Activated CD4-positive, alpha-beta T cell treated with anti-CD3 and anti-CD28 coated beads, Interleukin-2, amount 10 ng/mL, durations not matched to agents 24 days and 14 days (primary cell): ENCODE measurements at regions not wholly inside any gene's neighbourhood (a gene's known extent, or its start where the extent isn't known, plus 50 kb on each side); places are given as distances from the start of the nearest gene placed in this dataset.
"Not testable (repeated sequence)": the region's sequence is repeated elsewhere in the genome, so short reads cannot be mapped to it uniquely, and the experiment has no call there.

Experiments used
- DNase-seq: peaks from one replicate; pipeline ENCODE4 v3.0.0; 2022
- H3K27ac Mint-ChIP-seq: one replicate; pipeline ENCODE4 v1.8.0; 2022; ENCODE audit warnings: mild to moderate bottlenecking, mixed read lengths
- H3K27me3 Mint-ChIP-seq: one replicate; pipeline ENCODE4 v1.8.0; 2022; ENCODE audit warnings: mixed read lengths
- H3K36me3 Mint-ChIP-seq: one replicate; pipeline ENCODE4 v1.8.0; 2022; ENCODE audit warnings: low read depth, mild to moderate bottlenecking, mixed read lengths
- H3K4me1 Mint-ChIP-seq: one replicate; pipeline ENCODE4 v1.8.0; 2021; ENCODE audit warnings: mixed read lengths
- H3K4me3 Mint-ChIP-seq: one replicate; pipeline ENCODE4 v1.8.0; 2022; ENCODE audit warnings: mild to moderate bottlenecking, moderate library complexity, mixed read lengths
- H3K9me3 Mint-ChIP-seq: one replicate; pipeline ENCODE4 v1.8.0; 2021; ENCODE audit warnings: mixed read lengths
- intact Hi-C: fragments of 100-400 bp; cut with micrococcal nuclease; formaldehyde crosslinking; loops from one replicate; pipeline ENCODE4 v1.15.1; 2023

DNA sequence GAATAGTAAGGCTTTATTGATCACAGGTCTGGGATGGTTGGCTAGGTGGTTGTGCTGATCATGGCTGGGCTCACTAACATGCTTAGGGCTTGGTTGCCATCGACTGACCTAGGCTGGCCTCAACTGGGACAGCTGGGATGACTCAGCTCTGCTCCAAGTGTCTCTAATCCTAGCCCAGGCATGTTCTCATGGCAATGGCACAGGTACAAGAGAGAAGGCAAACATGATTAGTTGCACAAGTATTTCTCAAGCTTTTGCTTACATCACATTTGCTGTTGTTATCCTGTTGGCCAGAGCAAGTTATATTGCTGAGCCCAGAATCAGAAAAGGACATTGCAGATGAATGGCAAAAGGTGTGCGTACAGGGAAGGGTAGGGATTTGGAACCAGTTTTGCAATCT, 68.5 kb upstream of the SLC35C1 start:
- Mint-ChIP-seq H3K36me3 (no peaks in the 10 kb centered on the region), H3K9me3 (peaks cover 5% of the 10 kb centered on the region), H3K27ac (no peak overlapping the region), H3K4me3 (no peak overlapping the region), H3K4me1 (no peaks in the 10 kb centered on the region), H3K27me3 (peaks cover 1% of the 10 kb centered on the region)
- intact Hi-C loops, result no loop called here
- DNase-seq, result no peak

DNA sequence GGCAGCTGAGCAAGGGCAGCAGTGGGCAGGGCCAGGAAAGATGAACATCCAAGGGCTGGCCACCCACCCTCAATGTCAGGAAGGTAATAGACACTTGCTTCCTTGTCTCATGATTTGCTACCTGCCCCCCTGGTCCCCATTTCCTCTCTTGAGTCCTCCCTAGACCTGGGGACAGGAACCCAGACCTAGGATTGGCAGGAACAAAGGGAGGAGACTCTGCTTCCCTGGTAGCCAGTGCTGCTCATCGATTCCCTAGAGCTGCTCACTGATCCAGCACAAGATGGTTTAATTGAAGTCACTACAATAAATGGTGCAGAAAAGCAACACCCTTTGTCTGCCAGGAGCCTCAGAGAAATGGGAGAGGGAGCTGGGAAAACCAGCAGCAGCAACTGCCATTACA, 67.8 kb upstream of the CHST1 start:
- Mint-ChIP-seq H3K4me1 (no peaks in the 10 kb centered on the region), H3K4me3 (no peak overlapping the region), H3K27me3 (no peaks in the 10 kb centered on the region), H3K9me3 (peaks cover 5% of the 10 kb centered on the region), H3K27ac (no peak overlapping the region), H3K36me3 (no peaks in the 10 kb centered on the region)
- DNase-seq, result no peak
- intact Hi-C loops, result no loop called here

DNA sequence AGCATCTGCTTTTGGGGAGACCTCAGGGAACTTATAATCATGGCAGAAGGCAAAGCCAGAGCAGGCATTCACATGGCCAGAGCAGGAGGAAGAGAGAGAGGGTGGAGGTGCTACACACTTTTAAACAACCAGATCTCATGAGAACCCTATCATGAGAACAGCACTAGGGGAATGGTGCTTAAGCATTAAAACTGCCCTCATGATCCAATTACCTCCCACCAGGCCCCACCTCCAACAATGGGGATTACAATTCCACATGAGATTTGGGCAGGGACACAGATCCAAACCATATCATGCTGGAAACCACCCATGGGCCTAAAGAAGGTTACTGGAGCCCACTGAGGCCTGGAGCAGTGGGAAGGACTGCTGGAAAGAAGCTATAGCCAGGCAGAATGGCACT, 66.9 kb upstream of the CHST1 start:
- no peak overlapping the region for H3K27ac Mint-ChIP-seq
- H3K4me1 Mint-ChIP-seq, result no peaks in the 10 kb centered on the region
- H3K36me3 Mint-ChIP-seq, result no peaks in the 10 kb centered on the region
- intact Hi-C loops, result no loop called here
- H3K9me3 Mint-ChIP-seq, result peaks cover 5% of the 10 kb centered on the region
- no peak for DNase-seq
- no peak overlapping the region for H3K4me3 Mint-ChIP-seq
- no peaks in the 10 kb centered on the region for H3K27me3 Mint-ChIP-seq

DNA sequence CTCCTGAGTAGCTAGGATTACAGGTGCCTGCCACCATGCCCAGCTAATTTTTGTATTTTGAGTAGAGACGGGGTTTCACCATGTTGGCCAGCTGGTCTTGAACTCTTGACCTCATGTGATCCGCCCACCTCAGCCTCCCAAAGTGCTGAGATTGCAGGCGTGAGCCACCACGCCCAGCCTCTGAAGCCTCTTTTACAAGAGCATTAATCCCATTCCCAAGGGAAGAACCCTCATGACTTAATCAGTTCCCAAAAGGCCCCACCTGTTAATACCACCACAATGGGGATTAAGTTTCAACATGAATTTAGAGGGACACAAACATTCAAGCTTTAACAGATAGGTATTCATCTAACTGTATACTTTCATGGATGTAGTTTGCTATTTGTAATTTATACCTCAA, 65.7 kb upstream of the CHST1 start:
- intact Hi-C loops, DNase-seq, H3K4me1 Mint-ChIP-seq, H3K27me3 Mint-ChIP-seq, H3K9me3 Mint-ChIP-seq, H3K27ac Mint-ChIP-seq, H3K4me3 Mint-ChIP-seq, H3K36me3 Mint-ChIP-seq: not testable (repeated sequence)

DNA sequence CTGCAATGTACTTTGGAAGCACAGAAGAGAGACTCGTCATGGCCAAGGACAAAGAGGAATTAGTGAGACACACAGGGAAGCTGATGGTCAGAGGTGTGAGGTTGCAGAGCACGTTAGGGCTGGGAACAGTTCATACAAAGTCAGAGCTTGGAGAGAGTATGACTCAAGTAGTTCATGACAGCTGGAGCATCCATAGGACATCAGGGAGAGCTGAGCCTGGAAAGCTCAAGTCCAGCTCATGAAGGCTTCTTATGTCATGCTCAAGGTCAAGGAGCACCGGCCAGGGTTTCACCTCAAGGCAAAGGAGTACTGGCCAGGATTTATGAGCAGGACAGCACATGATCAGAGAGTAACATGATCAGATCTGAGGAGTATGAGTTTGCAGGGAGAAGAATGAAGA, 64.6 kb upstream of the CHST1 start:
- no peaks in the 10 kb centered on the region for H3K9me3 Mint-ChIP-seq
- H3K36me3 Mint-ChIP-seq, result no peaks in the 10 kb centered on the region
- intact Hi-C loops, result no loop called here
- no peak overlapping the region for H3K4me3 Mint-ChIP-seq
- no peak overlapping the region for H3K27ac Mint-ChIP-seq
- DNase-seq, result no peak
- peaks cover 2% of the 10 kb centered on the region for H3K4me1 Mint-ChIP-seq
- H3K27me3 Mint-ChIP-seq, result no peaks in the 10 kb centered on the region

DNA sequence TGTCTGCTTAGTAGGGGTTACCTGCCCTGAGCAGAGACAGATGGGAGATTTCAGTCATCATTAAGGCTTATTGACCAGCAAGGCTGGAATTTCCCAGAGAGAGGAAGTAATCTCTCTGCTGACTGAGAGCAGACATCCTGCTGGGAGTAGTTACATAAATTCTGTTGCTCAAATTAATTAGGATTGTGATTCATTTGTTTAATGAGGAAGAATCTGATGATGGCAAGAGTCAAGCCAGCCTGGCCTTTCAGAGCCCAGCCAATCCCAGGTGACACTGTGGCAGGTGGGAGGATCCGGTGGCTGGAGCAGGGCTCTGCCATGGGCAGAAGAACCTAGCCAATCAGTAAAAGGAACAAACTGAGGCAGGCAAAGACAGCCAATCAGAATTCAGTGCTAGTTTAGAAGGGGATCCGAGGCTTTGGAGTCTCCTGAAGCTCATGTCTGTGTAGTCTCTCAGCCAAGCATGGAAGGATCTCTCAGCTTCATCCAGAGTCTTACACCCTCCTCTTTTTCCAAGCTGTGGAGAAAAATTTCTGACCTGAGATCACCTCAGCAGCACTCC, 61.2 kb upstream of the CHST1 start:
- Mint-ChIP-seq H3K9me3 (no peaks in the 10 kb centered on the region), H3K27ac (no peak overlapping the region), H3K36me3 (no peaks in the 10 kb centered on the region), H3K4me3 (no peak overlapping the region), H3K4me1 (peaks cover 2% of the 10 kb centered on the region), H3K27me3 (no peaks in the 10 kb centered on the region)
- intact Hi-C loops, result no loop called here
- no peak for DNase-seq

DNA sequence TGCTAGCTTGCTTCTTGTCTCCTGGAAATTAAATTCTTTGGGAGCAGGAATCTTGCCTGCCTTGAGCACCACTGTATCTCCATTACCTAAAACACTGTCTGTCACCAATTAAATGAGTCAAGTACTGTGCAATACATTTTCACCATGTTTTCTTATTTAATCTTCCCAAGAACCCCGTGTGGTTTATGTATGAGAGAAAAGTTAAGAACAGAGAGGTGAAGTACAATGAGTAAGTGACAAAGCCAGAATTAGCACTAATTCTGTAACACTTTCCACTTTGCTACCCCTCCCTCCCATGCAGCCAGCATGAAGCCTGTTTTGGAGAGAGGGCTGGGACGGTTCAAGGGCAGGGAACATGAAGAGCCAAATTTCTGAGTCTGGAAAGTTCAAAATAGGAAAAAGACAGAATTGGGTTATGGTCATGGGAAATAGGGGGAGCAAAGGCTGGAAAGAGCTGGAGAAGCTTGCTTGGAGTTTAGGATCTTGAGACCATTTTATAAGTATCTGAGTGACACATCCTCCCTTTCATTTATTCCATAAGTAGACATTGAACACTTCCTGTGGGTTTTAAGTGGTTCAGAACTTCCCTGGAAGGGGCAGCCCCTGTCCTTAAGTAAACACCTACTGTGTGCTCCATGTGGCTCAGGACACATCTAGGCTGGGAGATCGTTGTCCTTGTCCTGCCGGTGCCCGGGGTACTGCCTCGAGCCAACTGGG, 60.5 kb upstream of the CHST1 start:
- intact Hi-C loops, result no loop called here
- H3K4me1 Mint-ChIP-seq, result peaks cover 2% of the 10 kb centered on the region
- H3K9me3 Mint-ChIP-seq, result no peaks in the 10 kb centered on the region
- no peak overlapping the region for H3K4me3 Mint-ChIP-seq
- no peak for DNase-seq
- H3K36me3 Mint-ChIP-seq, result no peaks in the 10 kb centered on the region
- H3K27me3 Mint-ChIP-seq, result no peaks in the 10 kb centered on the region
- peak overlapping the region; percentile 63 for H3K27ac Mint-ChIP-seq

DNA sequence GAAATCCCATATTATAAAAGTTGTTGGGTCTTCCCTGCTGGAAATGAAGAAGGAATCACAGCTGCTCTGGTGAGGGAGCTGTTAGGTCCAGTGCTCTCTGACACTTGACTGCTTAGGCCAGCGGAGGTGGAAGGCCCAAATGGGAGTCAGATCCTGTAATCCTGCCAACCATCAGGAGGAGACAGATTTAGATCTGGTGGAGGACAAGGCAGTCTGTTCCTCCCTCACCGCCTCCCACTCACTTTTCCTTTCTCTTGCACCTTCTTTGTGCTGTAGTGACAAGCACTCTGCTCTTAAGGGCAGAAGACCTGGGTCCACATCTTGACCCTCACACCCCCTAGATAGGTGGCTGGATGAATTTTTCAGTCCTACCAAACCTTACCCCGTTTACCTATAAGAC, 59.7 kb upstream of the CHST1 start:
- Mint-ChIP-seq H3K4me1 (peaks cover 2% of the 10 kb centered on the region), H3K36me3 (no peaks in the 10 kb centered on the region), H3K27ac (no peak overlapping the region), H3K9me3 (no peaks in the 10 kb centered on the region), H3K4me3 (no peak overlapping the region), H3K27me3 (no peaks in the 10 kb centered on the region)
- no peak for DNase-seq
- intact Hi-C loops, result no loop called here

DNA sequence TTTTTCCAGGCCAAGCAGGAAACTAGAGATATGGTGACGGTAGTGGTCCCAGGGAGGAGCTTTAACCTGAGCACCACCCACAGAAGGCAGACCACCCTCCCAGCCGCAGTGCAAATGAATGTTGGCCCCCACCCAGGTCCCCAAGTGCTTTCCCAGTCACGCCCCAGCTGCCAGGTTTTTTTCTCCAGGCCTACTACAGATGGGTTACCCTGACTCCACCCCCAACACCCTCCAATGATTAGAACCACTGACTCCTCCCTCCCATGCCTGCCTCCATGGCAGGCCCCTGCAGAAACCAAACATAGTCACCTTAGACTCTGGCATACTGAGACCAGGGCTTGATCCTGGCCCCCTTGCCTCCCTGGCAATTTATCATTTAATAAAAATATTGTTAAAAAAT, 58.7 kb upstream of the CHST1 start:
- Mint-ChIP-seq H3K9me3 (no peaks in the 10 kb centered on the region), H3K36me3 (no peaks in the 10 kb centered on the region), H3K4me1 (peaks cover 2% of the 10 kb centered on the region), H3K27ac (no peak overlapping the region), H3K4me3 (no peak overlapping the region), H3K27me3 (no peaks in the 10 kb centered on the region)
- DNase-seq, result no peak
- intact Hi-C loops, result no loop called here

DNA sequence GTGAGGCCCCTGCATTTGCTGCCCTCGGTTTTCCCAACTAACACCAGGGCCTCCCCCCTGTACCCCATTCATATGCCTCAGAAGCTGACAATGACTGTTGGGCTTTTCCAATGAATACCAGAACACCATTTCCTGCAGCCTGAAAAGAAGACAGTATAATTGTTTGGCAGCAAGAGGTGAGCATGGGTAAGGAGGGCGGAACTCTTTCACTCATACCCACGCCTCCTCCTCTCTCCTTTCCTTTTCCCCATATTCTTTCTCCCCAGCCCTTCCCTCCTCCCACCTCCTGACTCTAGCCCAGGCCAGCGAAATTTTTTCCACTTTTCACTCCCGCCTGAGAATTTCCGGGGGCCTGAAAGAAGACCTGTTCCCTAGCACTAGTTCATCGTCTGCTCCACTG, 58.0 kb upstream of the CHST1 start:
- DNase-seq, result no peak
- Mint-ChIP-seq H3K27me3 (no peaks in the 10 kb centered on the region), H3K36me3 (no peaks in the 10 kb centered on the region), H3K27ac (no peak overlapping the region), H3K9me3 (no peaks in the 10 kb centered on the region), H3K4me1 (peaks cover 2% of the 10 kb centered on the region), H3K4me3 (no peak overlapping the region)
- intact Hi-C loops, result no loop called here

DNA sequence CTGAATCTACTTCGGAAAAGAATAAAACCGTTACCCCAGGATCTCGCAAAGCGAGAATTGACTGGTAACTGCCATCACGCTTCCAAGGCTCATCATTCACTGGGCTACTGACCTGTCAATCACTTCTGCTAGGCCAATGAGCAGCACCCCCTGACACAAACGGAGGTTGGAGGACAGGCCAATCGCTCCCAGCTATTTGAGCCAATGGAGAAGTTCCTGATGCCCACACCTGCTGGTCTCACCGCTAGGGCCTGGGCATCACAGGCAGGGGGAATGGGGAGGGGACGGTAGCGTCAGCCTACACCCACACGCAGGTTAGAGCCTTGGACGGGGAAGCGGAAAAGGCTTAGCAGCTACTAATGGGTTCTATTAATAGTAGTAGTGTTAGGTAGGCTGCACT, 56.7 kb upstream of the CHST1 start:
- Mint-ChIP-seq H3K9me3 (no peaks in the 10 kb centered on the region), H3K4me1 (peaks cover 2% of the 10 kb centered on the region), H3K4me3 (no peak overlapping the region), H3K36me3 (no peaks in the 10 kb centered on the region), H3K27me3 (no peaks in the 10 kb centered on the region), H3K27ac (no peak overlapping the region)
- no peak for DNase-seq
- intact Hi-C loops, result no loop called here

DNA sequence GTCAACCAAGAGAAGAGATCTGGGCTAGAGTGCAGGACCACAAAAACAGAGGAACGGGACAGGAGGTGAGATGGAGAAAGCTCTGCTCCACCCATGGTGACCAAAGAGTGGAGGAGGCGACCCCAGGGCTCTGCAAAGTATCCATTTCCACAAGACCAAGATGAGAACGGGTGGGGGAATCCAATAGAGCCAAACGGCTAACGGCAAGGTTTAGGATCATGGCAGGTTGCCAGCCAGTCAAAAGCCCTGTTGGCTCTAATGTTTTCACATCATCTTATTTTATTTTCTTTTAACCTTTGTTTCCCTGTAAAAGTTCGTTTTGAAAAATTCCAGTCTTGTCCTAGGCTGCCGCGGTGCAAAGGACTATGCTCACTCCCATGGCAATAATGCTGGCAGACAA, 52.1 kb upstream of the CHST1 start:
- Mint-ChIP-seq H3K27me3 (peaks cover 11% of the 10 kb centered on the region), H3K9me3 (no peaks in the 10 kb centered on the region), H3K4me1 (no peaks in the 10 kb centered on the region), H3K4me3 (no peak overlapping the region), H3K36me3 (no peaks in the 10 kb centered on the region), H3K27ac (no peak overlapping the region)
- intact Hi-C loops, result no loop called here
- no peak for DNase-seq

DNA sequence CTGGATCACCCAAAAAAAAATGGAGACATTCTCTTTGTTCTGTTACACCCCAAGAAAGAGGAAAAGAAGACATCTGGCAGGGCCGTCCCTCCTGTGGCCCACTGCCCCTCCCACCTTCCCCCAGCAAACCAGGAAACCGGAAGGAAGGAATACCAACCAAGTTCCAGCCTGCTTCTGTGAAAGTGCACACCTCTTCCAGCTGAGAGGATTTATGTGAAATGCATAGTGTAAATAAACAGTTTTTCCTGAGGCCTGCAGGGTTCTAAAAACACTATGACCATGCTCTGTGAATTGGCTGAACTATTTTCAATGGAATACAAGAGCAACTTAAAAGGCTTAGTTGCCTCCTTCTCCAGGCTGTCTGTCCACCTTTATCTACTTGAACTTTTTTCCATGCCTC, 50.0 kb upstream of the CHST1 start:
- H3K9me3 Mint-ChIP-seq, result no peaks in the 10 kb centered on the region
- H3K27ac Mint-ChIP-seq, result no peak overlapping the region
- no peak overlapping the region for H3K4me3 Mint-ChIP-seq
- H3K27me3 Mint-ChIP-seq, result peaks cover 19% of the 10 kb centered on the region
- no peak for DNase-seq
- no peaks in the 10 kb centered on the region for H3K4me1 Mint-ChIP-seq
- H3K36me3 Mint-ChIP-seq, result no peaks in the 10 kb centered on the region
- intact Hi-C loops, result no loop called here
